GM13977 (cell line): ENCODE measurements at regions not wholly inside any gene's neighbourhood (a gene's known extent, or its start where the extent isn't known, plus 50 kb on each side); places are given as distances from the start of the nearest gene placed in this dataset.

Experiments
- DNase-seq: peaks from one replicate; pipeline ENCODE4 v3.0.0; 2012; ENCODE audit warnings: low spot score
- in situ Hi-C: fragments of 300-500 bp; cut with MboI; formaldehyde crosslinking; loops from one replicate; pipeline ENCODE4 v1.12.0; 2022; ENCODE audit warnings: low sequenced_read_pairs, low pct_unique_long_range_greater_than_20kb, mixed read lengths, inconsistent platforms; ENCODE audit not compliant: unreplicated experiment
- TF ChIP-seq, protein P1 (sequence below): IDR thresholded peaks from 2 replicates; pipeline ENCODE4 v1.5.1; 2012; ENCODE audit warnings: mild to moderate bottlenecking, control low read depth; ENCODE audit not compliant: insufficient read depth; ENCODE audit errors: extremely low read depth, missing control alignments

DNA sequence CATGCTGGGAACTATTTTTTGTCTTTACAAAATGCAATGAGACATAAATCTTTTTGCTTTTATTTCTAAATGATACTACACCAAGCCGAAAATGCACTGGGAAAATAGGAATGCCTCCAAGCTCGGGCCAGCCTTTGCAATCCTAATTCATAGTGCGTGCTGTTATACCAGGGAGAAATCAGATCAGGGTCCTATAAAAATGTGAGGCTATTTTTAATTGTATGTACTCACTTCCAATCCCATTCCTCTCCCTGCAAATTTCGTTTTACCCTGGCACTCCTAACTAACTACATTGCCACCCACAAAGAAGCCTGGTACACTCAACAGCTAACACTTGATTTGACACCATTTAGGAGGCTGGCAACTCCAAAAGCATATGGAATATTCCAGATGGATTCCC is 350.6 kb upstream of the ZFP64 start:
- no peak for DNase-seq
- in situ Hi-C loops: no loop called here
- TF ChIP-seq, protein P1, sequence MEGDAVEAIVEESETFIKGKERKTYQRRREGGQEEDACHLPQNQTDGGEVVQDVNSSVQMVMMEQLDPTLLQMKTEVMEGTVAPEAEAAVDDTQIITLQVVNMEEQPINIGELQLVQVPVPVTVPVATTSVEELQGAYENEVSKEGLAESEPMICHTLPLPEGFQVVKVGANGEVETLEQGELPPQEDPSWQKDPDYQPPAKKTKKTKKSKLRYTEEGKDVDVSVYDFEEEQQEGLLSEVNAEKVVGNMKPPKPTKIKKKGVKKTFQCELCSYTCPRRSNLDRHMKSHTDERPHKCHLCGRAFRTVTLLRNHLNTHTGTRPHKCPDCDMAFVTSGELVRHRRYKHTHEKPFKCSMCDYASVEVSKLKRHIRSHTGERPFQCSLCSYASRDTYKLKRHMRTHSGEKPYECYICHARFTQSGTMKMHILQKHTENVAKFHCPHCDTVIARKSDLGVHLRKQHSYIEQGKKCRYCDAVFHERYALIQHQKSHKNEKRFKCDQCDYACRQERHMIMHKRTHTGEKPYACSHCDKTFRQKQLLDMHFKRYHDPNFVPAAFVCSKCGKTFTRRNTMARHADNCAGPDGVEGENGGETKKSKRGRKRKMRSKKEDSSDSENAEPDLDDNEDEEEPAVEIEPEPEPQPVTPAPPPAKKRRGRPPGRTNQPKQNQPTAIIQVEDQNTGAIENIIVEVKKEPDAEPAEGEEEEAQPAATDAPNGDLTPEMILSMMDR: no peak

DNA sequence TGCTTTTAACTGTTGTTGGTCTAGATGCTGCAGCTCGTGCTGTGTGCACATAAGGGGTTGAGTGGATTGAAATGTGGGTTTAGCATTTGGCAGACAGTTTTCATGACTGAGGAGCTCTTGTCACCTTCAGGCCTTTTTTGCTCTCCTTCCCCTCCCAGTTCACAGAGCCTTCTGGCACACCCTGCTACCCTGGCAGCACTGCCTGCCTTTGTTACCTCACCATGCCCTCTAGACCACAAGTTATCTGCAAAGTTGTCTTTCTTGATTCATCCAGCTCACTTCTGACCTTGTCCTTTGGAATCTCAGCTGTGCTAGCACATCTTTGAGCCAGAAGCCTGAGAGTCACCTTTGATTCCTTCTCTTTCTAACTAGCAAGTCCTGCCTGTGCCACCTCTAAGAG is 348.9 kb upstream of the ZFP64 start:
- TF ChIP-seq, protein P1: no peak
- in situ Hi-C loops: no loop called here

DNA sequence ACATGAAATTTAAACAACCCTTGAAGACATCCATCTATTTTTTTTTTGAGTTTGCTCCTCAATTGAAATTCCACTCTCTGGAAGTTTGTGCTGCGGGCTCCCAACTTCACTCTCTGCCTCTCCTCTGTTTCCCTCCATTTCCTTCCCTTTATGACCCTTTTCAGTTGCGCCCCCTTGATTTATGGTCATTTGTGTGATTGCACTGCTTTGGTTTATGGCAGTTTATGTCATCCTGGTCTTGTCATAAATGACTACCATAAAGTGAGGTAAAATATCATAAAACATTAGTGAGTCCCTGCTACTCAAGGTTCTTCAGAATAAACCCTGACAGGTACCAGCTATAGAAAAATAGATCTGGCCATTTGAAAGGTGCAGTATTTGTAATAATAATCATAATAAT is 348.3 kb upstream of the ZFP64 start:
- TF ChIP-seq, protein P1: no peak
- in situ Hi-C loops: no loop called here

More for the DNA sequence above, 348.9 kb upstream of the ZFP64 start:
- DNase-seq: no peak

DNA sequence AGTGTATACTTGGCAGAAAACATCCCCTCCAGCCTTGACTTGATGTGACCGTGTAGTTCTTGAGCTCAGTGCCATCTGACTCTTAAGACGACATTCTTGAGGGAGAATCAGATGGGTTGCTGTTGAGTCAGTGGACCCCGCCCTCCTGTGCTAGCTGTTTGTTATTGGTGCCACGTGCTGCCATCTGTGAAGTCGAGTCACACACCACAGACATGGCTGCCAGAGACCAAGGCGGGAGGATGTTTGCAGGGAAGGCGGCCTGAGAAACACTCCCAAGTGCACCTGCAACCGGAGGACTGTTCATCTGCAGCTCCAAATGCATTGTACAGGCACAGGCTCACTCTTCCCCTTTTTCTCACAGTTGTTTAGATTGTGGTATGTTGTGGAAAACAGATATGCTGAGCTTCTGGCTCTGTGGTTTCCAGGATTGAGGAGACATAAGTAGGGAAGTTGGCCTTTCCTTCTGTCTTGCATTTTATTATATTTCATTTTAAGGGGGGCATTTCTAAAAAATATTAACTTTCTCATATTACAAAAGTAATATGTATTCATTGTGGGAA is 345.3 kb upstream of the ZFP64 start:
- DNase-seq: no peak
- TF ChIP-seq, protein P1: no peak
- in situ Hi-C loops: no loop called here

More for the DNA sequence above, 348.3 kb upstream of the ZFP64 start:
- DNase-seq: no peak

DNA sequence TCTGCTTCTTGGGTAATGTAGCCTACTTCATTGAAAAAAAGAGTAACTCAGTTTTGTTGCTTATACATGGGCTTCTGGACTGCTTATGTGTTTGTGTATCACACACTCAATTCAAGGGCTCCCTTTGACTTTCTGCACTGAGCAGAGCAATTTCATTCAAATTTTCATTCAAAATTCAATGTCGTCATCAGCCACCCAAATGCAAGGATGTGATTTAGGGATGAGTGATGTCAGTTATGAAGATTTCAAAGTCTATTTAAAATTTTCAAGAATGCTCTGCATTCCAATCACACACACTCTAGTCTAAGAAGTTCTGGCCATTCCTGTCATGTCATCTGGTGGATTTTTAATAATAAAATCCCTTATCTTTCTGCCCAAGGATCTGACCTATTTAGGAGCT is 344.5 kb upstream of the ZFP64 start:
- TF ChIP-seq, protein P1: no peak
- no peak for DNase-seq
- in situ Hi-C loops: no loop called here

DNA sequence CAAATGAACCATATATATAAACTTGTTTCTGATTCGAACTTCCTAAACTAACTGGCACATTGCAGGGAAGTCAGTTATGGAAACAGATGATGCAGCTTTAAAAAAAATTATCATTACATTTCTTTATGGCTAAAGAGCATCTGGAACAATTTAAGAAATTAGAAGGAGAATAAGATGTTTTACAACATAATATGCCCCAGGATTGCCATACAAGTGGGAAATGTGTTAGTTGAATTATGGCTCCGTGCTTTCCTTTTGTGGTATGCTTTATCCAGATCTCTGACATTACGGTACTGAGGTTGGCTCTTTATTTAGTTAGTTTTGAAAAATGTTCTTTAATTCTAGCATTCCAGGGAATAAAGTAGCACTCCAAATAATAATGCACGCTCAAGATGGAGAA is 343.0 kb upstream of the ZFP64 start:
- TF ChIP-seq, protein P1: no peak
- in situ Hi-C loops: no loop called here
- DNase-seq: no peak

DNA sequence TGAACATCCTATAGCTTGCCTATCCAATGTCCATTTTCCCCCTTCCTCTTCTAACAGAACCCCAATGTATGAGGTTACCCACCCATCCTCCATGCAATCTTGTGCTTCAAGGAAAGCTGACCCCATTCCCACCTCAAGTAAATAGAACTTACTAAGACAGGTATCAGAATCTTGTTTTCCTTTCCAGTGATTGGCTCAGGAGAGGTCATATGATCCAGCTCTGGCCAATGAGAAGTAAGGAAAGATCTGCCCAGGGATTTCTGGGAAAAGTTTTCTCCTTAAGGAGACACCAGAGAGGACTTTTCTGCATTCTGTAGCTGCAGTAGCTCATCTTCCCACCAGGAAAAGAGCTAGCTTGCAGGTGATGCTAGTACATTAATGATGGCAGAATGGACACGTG is 341.8 kb upstream of the ZFP64 start:
- in situ Hi-C loops: no loop called here
- DNase-seq: no peak
- TF ChIP-seq, protein P1: no peak
